SU-DHL-6 (cell line): ENCODE measurements at regions not wholly inside any gene's neighbourhood (a gene's known extent, or its start where the extent isn't known, plus 50 kb on each side); places are given as distances from the start of the nearest gene placed in this dataset.

ENCODE experiments used
- H2AFZ ChIP-seq: fragments of 200-600 bp; sonication (generic); 2 replicates; pipeline ENCODE4 v1.6.1; 2014; ENCODE audit warnings: low read depth, mild to moderate bottlenecking, moderate library complexity, mixed read lengths, antibody characterized with exemption, low read length; ENCODE audit not compliant: severe bottlenecking
- H3F3A ChIP-seq: fragments of 200-600 bp; shearing (Covaris generic); 2 replicates; pipeline ENCODE4 v1.6.0; 2016; ENCODE audit warnings: antibody characterized with exemption, mild to moderate bottlenecking; ENCODE audit not compliant: insufficient read depth
- H3K27ac ChIP-seq: fragments of 200-600 bp; sonication (generic); 2 replicates; pipeline ENCODE4 v1.5.1; 2016; ENCODE audit warnings: low read depth, mild to moderate bottlenecking, low read length, moderate library complexity, mixed read lengths
- H3K27me3 ChIP-seq: fragments of 200-600 bp; sonication (generic), shearing (Covaris generic); 2 replicates; pipeline ENCODE4 v1.6.0; 2014; ENCODE audit warnings: mild to moderate bottlenecking, low read length
- H3K36me3 ChIP-seq: fragments of 200-600 bp; sonication (generic); 2 replicates; pipeline ENCODE4 v1.6.1; 2014; ENCODE audit warnings: mild to moderate bottlenecking, low read length, mixed read lengths
- H3K4me2 ChIP-seq: fragments of 300-600, 200-600 bp; shearing (Covaris generic), sonication (generic); 2 replicates; pipeline ENCODE4 v1.6.0; 2014; ENCODE audit warnings: low read length, low read depth, mild to moderate bottlenecking; ENCODE audit not compliant: poor library complexity, severe bottlenecking
- H3K4me3 ChIP-seq: fragments of 200-600 bp; sonication (generic); 2 replicates; pipeline ENCODE4 v1.5.1; 2014; ENCODE audit warnings: antibody characterized with exemption, low read length, mild to moderate bottlenecking, mixed read lengths; ENCODE audit not compliant: insufficient read depth, poor library complexity, severe bottlenecking
- H3K79me2 ChIP-seq: fragments of 200-600 bp; sonication (generic); 2 replicates; pipeline ENCODE4 v1.6.1; 2014; ENCODE audit warnings: mild to moderate bottlenecking, low read length, moderate library complexity; ENCODE audit not compliant: insufficient read depth
- H3K9ac ChIP-seq: fragments of 200-600 bp; sonication (generic); 2 replicates; pipeline ENCODE4 v1.7.0; 2014; ENCODE audit warnings: mild to moderate bottlenecking, low read length
- H3K9me2 ChIP-seq: fragments of 200-600 bp; sonication (generic); replicated peaks from 2 replicates; pipeline ENCODE4 v1.6.1; 2014; ENCODE audit warnings: low read length; ENCODE audit not compliant: insufficient read depth
- H3K9me3 ChIP-seq: fragments of 200-600 bp; sonication (generic); 2 replicates; pipeline ENCODE4 v1.6.1; 2014; ENCODE audit warnings: low read length, mixed read lengths; ENCODE audit not compliant: insufficient read depth
- H4K20me1 ChIP-seq: fragments of 200-600 bp; sonication (generic); 2 replicates; pipeline ENCODE4 v1.6.1; 2014; ENCODE audit warnings: low read depth, mild to moderate bottlenecking, antibody characterized with exemption, low read length, moderate library complexity, mixed read lengths
- CTCF ChIP-seq: fragments of 200-600 bp; sonication (generic); IDR thresholded peaks from one replicate; pipeline ENCODE4 v1.5.1; 2017; ENCODE audit warnings: antibody characterized with exemption, mild to moderate bottlenecking, low read length, moderate library complexity; ENCODE audit not compliant: insufficient read depth, poor library complexity, severe bottlenecking
- EZH2phosphoT487 ChIP-seq: fragments of 200-600 bp; sonication (generic), shearing (Covaris generic); conservative IDR thresholded peaks from 2 replicates; pipeline ENCODE4 v1.6.1; 2018; ENCODE audit warnings: mild to moderate bottlenecking, antibody characterized with exemption, low read length, moderate library complexity, mixed read lengths

- no peak for TF ChIP-seq EZH2phosphoT487
- no peak for TF ChIP-seq CTCF
- Histone ChIP-seq H3K79me2 (no peaks in the 10 kb centered on the region), H3K27ac (no peak overlapping the region), H3F3A (no peaks in the 10 kb centered on the region), H3K4me3 (no peak overlapping the region), H3K9me3 (peaks cover 22% of the 10 kb centered on the region; the same call in 1 of the 2 replicates), H3K9me2 (no peaks in the 10 kb centered on the region), H3K4me2 (no peak overlapping the region), H4K20me1 (no peaks in the 10 kb centered on the region), H3K9ac (no peak overlapping the region), H3K36me3 (no peaks in the 10 kb centered on the region), H2AFZ (no peak overlapping the region), H3K27me3 (no peaks in the 10 kb centered on the region)
Measured at GRCh38 chr2:194253528-194254259, 1403.3 kb upstream of the SLC39A10 start.

GRCh38 chr2:194252127-194252526 lies 1404.9 kb upstream of the SLC39A10 start:
- H3K27me3 ChIP-seq = no peaks in the 10 kb centered on the region
- H3K4me3 ChIP-seq = no peak overlapping the region
- H3K9ac ChIP-seq = no peak overlapping the region
- no peaks in the 10 kb centered on the region for H3K36me3 ChIP-seq
- H3K9me2 ChIP-seq = no peaks in the 10 kb centered on the region
- no peak overlapping the region for H3K4me2 ChIP-seq
- H4K20me1 ChIP-seq = no peaks in the 10 kb centered on the region
- H2AFZ ChIP-seq = no peak overlapping the region
- H3F3A ChIP-seq = no peaks in the 10 kb centered on the region
- H3K9me3 ChIP-seq = peaks cover 22% of the 10 kb centered on the region; the same call in 1 of the 2 replicates
- H3K27ac ChIP-seq = no peak overlapping the region
- no peaks in the 10 kb centered on the region for H3K79me2 ChIP-seq
- TF ChIP-seq CTCF (no peak), EZH2phosphoT487 (no peak)

GRCh38 chr2:194232600-194232999 lies 1424.4 kb upstream of the SLC39A10 start:
- no peaks in the 10 kb centered on the region for H3F3A ChIP-seq
- H3K4me3 ChIP-seq = no peak overlapping the region
- TF ChIP-seq CTCF (no peak), EZH2phosphoT487 (no peak)
- no peak overlapping the region for H3K27ac ChIP-seq
- H3K9me2 ChIP-seq = no peaks in the 10 kb centered on the region
- no peaks in the 10 kb centered on the region for H3K27me3 ChIP-seq
- peak overlapping the region; percentile 19 for H2AFZ ChIP-seq
- H3K36me3 ChIP-seq = no peaks in the 10 kb centered on the region
- H3K79me2 ChIP-seq = no peaks in the 10 kb centered on the region
- no peak overlapping the region for H3K4me2 ChIP-seq
- H4K20me1 ChIP-seq = no peaks in the 10 kb centered on the region
- H3K9me3 ChIP-seq = no peaks in the 10 kb centered on the region
- H3K9ac ChIP-seq = no peak overlapping the region
